OCI-LY7 (cell line): ENCODE measurements at regions not wholly inside any gene's neighbourhood (a gene's known extent, or its start where the extent isn't known, plus 50 kb on each side); places are given as distances from the start of the nearest gene placed in this dataset.

Experiments used
- CTCF ChIP-seq: fragments of 200-600 bp; sonication (generic); conservative IDR thresholded peaks from 2 replicates; pipeline ENCODE4 v1.5.1; 2014; ENCODE audit warnings: mild to moderate bottlenecking, antibody characterized with exemption, low read length, moderate library complexity, mixed read lengths
- EZH2phosphoT487 ChIP-seq: fragments of 200-600 bp; sonication (generic); IDR thresholded peaks from 2 replicates; pipeline ENCODE4 v1.6.1; 2018; ENCODE audit warnings: low read depth, borderline replicate concordance, mild to moderate bottlenecking, mixed run types, antibody characterized with exemption, low read length, moderate library complexity, mixed read lengths

- TF ChIP-seq CTCF (no peak), EZH2phosphoT487 (no peak)
These were observed 713.6 kb downstream of the SLC4A3 start for GRCh38 chr2:220341014-220341413.
